CD14-positive monocyte (primary cell): ENCODE measurements at regions not wholly inside any gene's neighbourhood (a gene's known extent, or its start where the extent isn't known, plus 50 kb on each side); places are given as distances from the start of the nearest gene placed in this dataset.

Experiments
- DNase-seq, 3 donors: peaks; one replicate each; pipeline ENCODE4 v3.0.0-alpha.2; 2011 to 2022
- H2AFZ ChIP-seq: 2 replicates; pipeline ENCODE4 v1.6.0; 2012; ENCODE audit warnings: mild to moderate bottlenecking, low read depth, low read length, inconsistent platforms; ENCODE audit not compliant: insufficient read depth, poor library complexity, severe bottlenecking
- H3K27ac ChIP-seq, 2 donors: 1 replicate in 1 of 2; 2 replicates in 1 of 2; pipeline ENCODE4 v1.5.1; 2012 to 2013; ENCODE audit warnings: low read length in 2 of 2, control low read depth in 1 of 2, inconsistent platforms in 1 of 2, low read depth in 1 of 2, mild to moderate bottlenecking in 1 of 2
- H3K27me3 ChIP-seq, 2 donors: one replicate each; pipeline versions ENCODE4 v1.6.0 to v1.6.1; 2011 to 2013; ENCODE audit warnings: low read length in 2 of 2; ENCODE audit not compliant: control insufficient read depth in 2 of 2, insufficient read depth in 2 of 2
- H3K36me3 ChIP-seq, 2 donors: replicated peaks in 1 of 2; 1 replicate in 1 of 2; 2 replicates in 1 of 2; pipeline versions ENCODE4 v1.5.1 to v1.6.1; 2012 to 2013; ENCODE audit warnings: low read length in 2 of 2, control low read depth in 1 of 2, inconsistent platforms in 1 of 2, mild to moderate bottlenecking in 1 of 2; ENCODE audit not compliant: insufficient read depth in 2 of 2, control insufficient read depth in 1 of 2
- H3K4me1 ChIP-seq, 2 donors: 1 replicate in 1 of 2; 2 replicates in 1 of 2; pipeline versions ENCODE4 v1.5.1 to v1.6.1; 2012 to 2013; ENCODE audit warnings: low read length in 2 of 2, control low read depth in 1 of 2, inconsistent platforms in 1 of 2, mild to moderate bottlenecking in 1 of 2, moderate library complexity in 1 of 2; ENCODE audit not compliant: insufficient read depth in 2 of 2, control insufficient read depth in 1 of 2
- H3K4me2 ChIP-seq: replicated peaks from 2 replicates; pipeline ENCODE3; 2012; ENCODE audit warnings: low read length, moderate library complexity, mild to moderate bottlenecking; ENCODE audit not compliant: poor library complexity, severe bottlenecking; ENCODE audit errors: extremely low read depth
- H3K4me3 ChIP-seq, 3 experiments: fragments of 200-600 bp in 1 of 3; sonication (generic) in 1 of 3; replicated peaks in 1 of 3; 1 replicate in 2 of 3; 2 replicates in 1 of 3; pipeline ENCODE4 v1.5.1; 2011 to 2013; ENCODE audit warnings: low read length in 3 of 3, mild to moderate bottlenecking in 3 of 3, control low read depth in 2 of 3, low read depth in 2 of 3, inconsistent platforms in 1 of 3, moderate library complexity in 1 of 3
- H3K79me2 ChIP-seq: 2 replicates; pipeline ENCODE4 v1.6.0; 2012; ENCODE audit warnings: mild to moderate bottlenecking, control low read depth, inconsistent platforms, low read length, moderate library complexity; ENCODE audit not compliant: insufficient read depth
- H3K9ac ChIP-seq: 2 replicates; pipeline ENCODE4 v1.6.0; 2017; ENCODE audit warnings: low read length, mild to moderate bottlenecking; ENCODE audit not compliant: insufficient read depth, poor library complexity, severe bottlenecking
- H3K9me3 ChIP-seq, 2 donors: replicated peaks in 1 of 2; 1 replicate in 1 of 2; 2 replicates in 1 of 2; pipeline versions ENCODE4 v1.5.1 to v1.6.1; 2012 to 2013; ENCODE audit warnings: low read length in 2 of 2, control low read depth in 1 of 2; ENCODE audit not compliant: control insufficient read depth in 1 of 2, insufficient read depth in 1 of 2
- H4K20me1 ChIP-seq: 2 replicates; pipeline ENCODE4 v1.6.0; 2012; ENCODE audit warnings: mild to moderate bottlenecking, low read length, control low read depth, moderate library complexity; ENCODE audit not compliant: insufficient read depth
- H3K27ac Mint-ChIP-seq, 7 donors: one replicate each; pipeline ENCODE4 v1.8.0; 2020; ENCODE audit warnings: mild to moderate bottlenecking in 7 of 7, mixed read lengths in 7 of 7, moderate library complexity in 6 of 7, inconsistent platforms in 2 of 7
- H3K27me3 Mint-ChIP-seq, 3 donors: one replicate each; pipeline ENCODE4 v1.8.0; 2021 to 2022; ENCODE audit warnings: low read depth in 3 of 3, mild to moderate bottlenecking in 3 of 3, mixed read lengths in 3 of 3, moderate library complexity in 3 of 3, inconsistent platforms in 1 of 3
- H3K36me3 Mint-ChIP-seq, 2 donors: one replicate each; pipeline ENCODE4 v1.8.0; 2020; ENCODE audit warnings: mixed read lengths in 2 of 2, inconsistent platforms in 1 of 2, mild to moderate bottlenecking in 1 of 2
- H3K4me1 Mint-ChIP-seq: one replicate; pipeline ENCODE4 v1.8.0; 2020; ENCODE audit warnings: mild to moderate bottlenecking, mixed read lengths
- H3K4me3 Mint-ChIP-seq, 2 donors: one replicate each; pipeline ENCODE4 v1.8.0; 2020; ENCODE audit warnings: mild to moderate bottlenecking in 2 of 2, mixed read lengths in 2 of 2, moderate library complexity in 1 of 2
- H3K9me3 Mint-ChIP-seq, 7 donors: one replicate each; pipeline ENCODE4 v1.8.0; 2020 to 2022; ENCODE audit warnings: mixed read lengths in 7 of 7, mild to moderate bottlenecking in 6 of 7, moderate library complexity in 6 of 7, inconsistent platforms in 2 of 7
- WGBS: methylation state at CpG from one replicate; pipeline ENCODE4 v1.1.5; 2013; ENCODE audit warnings: missing lambda C conversion rate; ENCODE audit not compliant: insufficient coverage; 5-methylcytosine and 5-hydroxymethylcytosine counted together
- intact Hi-C, 2 donors: fragments of 100-400 bp; cut with micrococcal nuclease; formaldehyde crosslinking; loops; one replicate each; pipeline versions ENCODE4 v1.15.0 to v1.15.1; 2023
- TF ChIP-seq, protein P1 (sequence below): fragments of 200-600 bp; IDR thresholded peaks from one replicate; pipeline ENCODE4 v1.8.0; 2022; ENCODE audit warnings: antibody characterized with exemption, mild to moderate bottlenecking

DNA sequence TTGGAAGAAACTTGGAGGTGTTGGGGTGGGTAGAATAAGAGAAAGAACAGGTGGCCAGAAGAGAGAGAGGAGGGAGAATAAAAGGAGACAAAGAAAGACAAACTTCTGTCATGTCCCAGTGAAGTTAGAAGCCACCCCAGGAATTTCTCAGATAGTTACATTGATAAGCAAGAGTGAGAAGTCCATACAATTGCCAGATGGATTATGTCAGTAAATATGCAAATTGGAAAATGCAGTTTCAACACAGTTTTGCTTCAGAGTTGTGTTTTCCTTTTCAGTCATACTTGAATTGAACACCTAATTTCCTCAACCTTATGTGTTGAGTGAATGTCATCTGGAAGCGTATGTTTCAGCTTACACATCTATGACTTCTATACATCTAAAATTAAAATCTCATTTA, 139.2 kb downstream of the RXFP2 start:
- H3K4me1 Mint-ChIP-seq: peaks cover 37% of the 10 kb centered on the region
- H3K36me3 Mint-ChIP-seq: peaks cover 7% of the 10 kb centered on the region in 2 donors
- no peak overlapping the region for H3K4me2 ChIP-seq
- TF ChIP-seq, protein P1, sequence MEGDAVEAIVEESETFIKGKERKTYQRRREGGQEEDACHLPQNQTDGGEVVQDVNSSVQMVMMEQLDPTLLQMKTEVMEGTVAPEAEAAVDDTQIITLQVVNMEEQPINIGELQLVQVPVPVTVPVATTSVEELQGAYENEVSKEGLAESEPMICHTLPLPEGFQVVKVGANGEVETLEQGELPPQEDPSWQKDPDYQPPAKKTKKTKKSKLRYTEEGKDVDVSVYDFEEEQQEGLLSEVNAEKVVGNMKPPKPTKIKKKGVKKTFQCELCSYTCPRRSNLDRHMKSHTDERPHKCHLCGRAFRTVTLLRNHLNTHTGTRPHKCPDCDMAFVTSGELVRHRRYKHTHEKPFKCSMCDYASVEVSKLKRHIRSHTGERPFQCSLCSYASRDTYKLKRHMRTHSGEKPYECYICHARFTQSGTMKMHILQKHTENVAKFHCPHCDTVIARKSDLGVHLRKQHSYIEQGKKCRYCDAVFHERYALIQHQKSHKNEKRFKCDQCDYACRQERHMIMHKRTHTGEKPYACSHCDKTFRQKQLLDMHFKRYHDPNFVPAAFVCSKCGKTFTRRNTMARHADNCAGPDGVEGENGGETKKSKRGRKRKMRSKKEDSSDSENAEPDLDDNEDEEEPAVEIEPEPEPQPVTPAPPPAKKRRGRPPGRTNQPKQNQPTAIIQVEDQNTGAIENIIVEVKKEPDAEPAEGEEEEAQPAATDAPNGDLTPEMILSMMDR: no peak
- H3K9ac ChIP-seq: no peak overlapping the region
- no peak overlapping the region for H2AFZ ChIP-seq
- H3K79me2 ChIP-seq: no peaks in the 10 kb centered on the region
- H3K27ac ChIP-seq: no peak overlapping the region
- no peaks in the 10 kb centered on the region for H3K27me3 ChIP-seq
- no CpG with 5 or more reads among the region's 1 CpG for WGBS
- DNase-seq: no peak
- H4K20me1 ChIP-seq: no peaks in the 10 kb centered on the region
- H3K4me1 ChIP-seq: peaks cover 20 to 41% of the 10 kb centered on the region in 2 donors
- peak overlapping the region in 1 of 7 donors; percentile 73 for H3K27ac Mint-ChIP-seq
- H3K4me3 ChIP-seq: no peak overlapping the region
- no peaks in the 10 kb centered on the region for H3K9me3 Mint-ChIP-seq
- H3K9me3 ChIP-seq: no peaks in the 10 kb centered on the region
- H3K36me3 ChIP-seq: no peaks in the 10 kb centered on the region
- H3K27me3 Mint-ChIP-seq: peaks cover 0 to 4% (median 2%) of the 10 kb centered on the region in 3 donors
- intact Hi-C loops: no loop called here
- no peak overlapping the region for H3K4me3 Mint-ChIP-seq

- H3K36me3 ChIP-seq: no peaks in the 10 kb centered on the region
- H3K27ac ChIP-seq: no peak overlapping the region
- no peaks in the 10 kb centered on the region for H3K79me2 ChIP-seq
- DNase-seq: no peak
- TF ChIP-seq, protein P1: no peak
- no peak overlapping the region for H2AFZ ChIP-seq
- no peaks in the 10 kb centered on the region for H3K9me3 ChIP-seq
- no peak overlapping the region for H3K9ac ChIP-seq
- H3K4me1 Mint-ChIP-seq: peaks cover 37% of the 10 kb centered on the region
- H3K4me1 ChIP-seq: peaks cover 20 to 41% of the 10 kb centered on the region in 2 donors
- H3K4me2 ChIP-seq: no peak overlapping the region
- H3K4me3 ChIP-seq: no peak overlapping the region
- no peaks in the 10 kb centered on the region for H3K9me3 Mint-ChIP-seq
- peaks cover 0 to 4% (median 2%) of the 10 kb centered on the region in 3 donors for H3K27me3 Mint-ChIP-seq
- no peaks in the 10 kb centered on the region for H3K27me3 ChIP-seq
- peaks cover 4 to 5% of the 10 kb centered on the region in 2 donors for H3K36me3 Mint-ChIP-seq
- no peak overlapping the region for H3K4me3 Mint-ChIP-seq
- WGBS: no CpG with 5 or more reads among the region's 2 CpGs
- no peaks in the 10 kb centered on the region for H4K20me1 ChIP-seq
- H3K27ac Mint-ChIP-seq: no peak overlapping the region
- intact Hi-C loops: no loop called here
Measured at GRCh38 chr13:31878955-31879354, 139.6 kb downstream of the RXFP2 start.
